ENCODE measurements at regions not wholly inside any gene's neighbourhood (a gene's known extent, or its start where the extent isn't known, plus 50 kb on each side); places are given as distances from the start of the nearest gene placed in this dataset.

- TF ChIP-seq, protein P1, sequence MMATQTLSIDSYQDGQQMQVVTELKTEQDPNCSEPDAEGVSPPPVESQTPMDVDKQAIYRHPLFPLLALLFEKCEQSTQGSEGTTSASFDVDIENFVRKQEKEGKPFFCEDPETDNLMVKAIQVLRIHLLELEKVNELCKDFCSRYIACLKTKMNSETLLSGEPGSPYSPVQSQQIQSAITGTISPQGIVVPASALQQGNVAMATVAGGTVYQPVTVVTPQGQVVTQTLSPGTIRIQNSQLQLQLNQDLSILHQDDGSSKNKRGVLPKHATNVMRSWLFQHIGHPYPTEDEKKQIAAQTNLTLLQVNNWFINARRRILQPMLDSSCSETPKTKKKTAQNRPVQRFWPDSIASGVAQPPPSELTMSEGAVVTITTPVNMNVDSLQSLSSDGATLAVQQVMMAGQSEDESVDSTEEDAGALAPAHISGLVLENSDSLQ (IDR thresholded peaks at IDR 0.05): no peak
- no peak for TF ChIP-seq LEF1 (IDR thresholded peaks at IDR 0.05; ENCODE audit: borderline replicate concordance)
- TF ChIP-seq SP1 (IDR thresholded peaks at IDR 0.05): no peak
- TF ChIP-seq ZNF384 (IDR thresholded peaks at IDR 0.05): no peak
These were observed 2022.0 kb upstream of the CELF4 start for GRCh38 chr18:39587586-39587985.

Measured in HEK293T (cell line).